HG03139 (cell line): ENCODE measurements at regions not wholly inside any gene's neighbourhood (a gene's known extent, or its start where the extent isn't known, plus 50 kb on each side); places are given as distances from the start of the nearest gene placed in this dataset.

ENCODE experiments used
- ATAC-seq: cut with Tn5 transposase; IDR thresholded peaks from one replicate; pipeline ENCODE4 v1.9.1; 2021; ENCODE audit not compliant: unreplicated experiment

- ATAC-seq = no peak
These were observed 205.6 kb downstream of the ALDH8A1 start for GRCh38 chr6:134744301-134744700.

GRCh38 chr6:134741200-134741536 lies 208.7 kb downstream of the ALDH8A1 start:
- no peak for ATAC-seq

GRCh38 chr6:134740473-134741199 lies 209.3 kb downstream of the ALDH8A1 start:
- no peak for ATAC-seq

GRCh38 chr6:134740027-134740373 lies 209.9 kb downstream of the ALDH8A1 start:
- no peak for ATAC-seq

GRCh38 chr6:134739299-134740026 lies 210.4 kb downstream of the ALDH8A1 start:
- no peak for ATAC-seq

GRCh38 chr6:134738211-134738885 lies 211.6 kb downstream of the ALDH8A1 start:
- ATAC-seq = no peak

GRCh38 chr6:134735461-134735860 lies 214.4 kb downstream of the ALDH8A1 start:
- ATAC-seq = no peak

GRCh38 chr6:134734312-134734869 lies 215.5 kb downstream of the ALDH8A1 start:
- ATAC-seq = no peak

- ATAC-seq = no peak
These were observed 216.1 kb downstream of the ALDH8A1 start for GRCh38 chr6:134733801-134734200.

GRCh38 chr6:134732763-134733162 lies 217.1 kb downstream of the ALDH8A1 start:
- no peak for ATAC-seq

- no peak for ATAC-seq
These were observed 218.3 kb downstream of the ALDH8A1 start for GRCh38 chr6:134731615-134732014.

- ATAC-seq = no peak
These were observed 219.9 kb downstream of the ALDH8A1 start for GRCh38 chr6:134730013-134730412.

GRCh38 chr6:134729561-134729960 lies 220.3 kb downstream of the ALDH8A1 start:
- ATAC-seq = no peak

GRCh38 chr6:134727081-134727480 lies 222.8 kb downstream of the ALDH8A1 start:
- no peak for ATAC-seq

- ATAC-seq = no peak
These were observed 224.3 kb downstream of the ALDH8A1 start for GRCh38 chr6:134725590-134725989.

GRCh38 chr6:134724771-134725340 lies 225.0 kb downstream of the ALDH8A1 start:
- no peak for ATAC-seq

GRCh38 chr6:134723081-134723871 lies 226.6 kb downstream of the ALDH8A1 start:
- ATAC-seq = no peak

- ATAC-seq = no peak
These were observed 227.6 kb downstream of the ALDH8A1 start for GRCh38 chr6:134722200-134722870.

- ATAC-seq = no peak
These were observed 228.9 kb downstream of the ALDH8A1 start for GRCh38 chr6:134721060-134721405.

GRCh38 chr6:134720353-134721059 lies 229.4 kb downstream of the ALDH8A1 start:
- ATAC-seq = no peak
